GM12878 (cell line): ENCODE measurements at regions not wholly inside any gene's neighbourhood (a gene's known extent, or its start where the extent isn't known, plus 50 kb on each side); places are given as distances from the start of the nearest gene placed in this dataset.

ENCODE experiments used
- ATAC-seq: fragments of 200-7000 bp; cut with Tn5 transposase; 3 replicates; pipeline ENCODE4 v1.9.1; 2020; ENCODE audit warnings: mild to moderate bottlenecking, moderate library complexity
- BruUV-seq: library from RNA; stranded (reverse); fragments of 400-500 nt; replicated peaks from 2 replicates; lab custom pipeline; 2021; lab: Mats Ljungman, UMichigan
- CTCF ChIA-PET: fragments of 300-600 bp; sonication (Branson Sonifier 250); formaldehyde crosslinking; extraction: SDS; loops from one replicate; lab custom pipeline; 2021; ENCODE audit warnings: inconsistent platforms; lab: Yijun Ruan, JAX
- POLR2A ChIA-PET: fragments of 350-600 bp; formaldehyde crosslinking; extraction: SDS; loops from one replicate; lab custom pipeline; 2021; ENCODE audit warnings: inconsistent platforms; lab: Charles Lee
- RAD21 ChIA-PET: fragments of 300-600 bp; sonication (Branson Sonifier 250); formaldehyde crosslinking; loops from one replicate; lab custom pipeline; 2023; ENCODE audit warnings: antibody characterized with exemption; ENCODE audit not compliant: unreplicated experiment; lab: Charles Lee
- SMC1A ChIA-PET: fragments of 300-600 bp; sonication (Branson Sonifier 250); formaldehyde crosslinking; loops from one replicate; lab custom pipeline; 2023; ENCODE audit not compliant: unreplicated experiment, uncharacterized antibody; lab: Charles Lee
- DNase-seq: peaks from one replicate; pipeline ENCODE4 v3.0.0-alpha.2; 2011; ENCODE audit warnings: low read depth, low spot score
- FAIRE-seq: peaks from 3 replicates; lab custom pipeline; 2011; peaks lifted over from hg19 to GRCh38; lab: Jason Lieb, UNC
- H2AFZ ChIP-seq: 2 replicates; pipeline ENCODE4 v1.6.0; 2011; ENCODE audit warnings: low read depth, low read length, control low read depth; ENCODE audit not compliant: control insufficient read depth
- H3K27ac ChIP-seq: 2 replicates; pipeline ENCODE4 v1.5.1; 2011; ENCODE audit warnings: control low read depth; ENCODE audit not compliant: control insufficient read depth, insufficient read depth
- H3K27me3 ChIP-seq, 2 experiments: replicated peaks in 1 of 2; 2 replicates each; pipeline versions ENCODE4 v1.6.0 to v1.6.1; 2011; ENCODE audit warnings: low read length in 1 of 2; ENCODE audit not compliant: control insufficient read depth in 2 of 2, insufficient read depth in 2 of 2
- H3K36me3 ChIP-seq, 2 experiments: 2 replicates each; pipeline ENCODE4 v1.5.1; 2011; ENCODE audit warnings: low read length in 1 of 2; ENCODE audit not compliant: control insufficient read depth in 2 of 2, insufficient read depth in 2 of 2
- H3K4me1 ChIP-seq: 2 replicates; pipeline ENCODE4 v1.6.1; 2011; ENCODE audit warnings: mild to moderate bottlenecking, low read length, moderate library complexity, mixed read lengths; ENCODE audit not compliant: control insufficient read depth, insufficient read depth
- H3K4me2 ChIP-seq: 2 replicates; pipeline ENCODE4 v1.6.0; 2011; ENCODE audit warnings: control low read depth; ENCODE audit not compliant: control insufficient read depth, insufficient read depth
- H3K4me3 ChIP-seq: fragments of 200-600 bp; sonication (generic); 2 replicates; pipeline ENCODE4 v1.5.1; 2016
- H3K79me2 ChIP-seq: 2 replicates; pipeline ENCODE4 v1.6.0; 2011; ENCODE audit warnings: low read length; ENCODE audit not compliant: control insufficient read depth, insufficient read depth
- H3K9ac ChIP-seq: 2 replicates; pipeline ENCODE4 v1.8.0; 2011; ENCODE audit warnings: low read length, control low read depth, mixed read lengths; ENCODE audit not compliant: control insufficient read depth, insufficient read depth
- H3K9me3 ChIP-seq: replicated peaks from 3 replicates; pipeline ENCODE4 v1.5.1; 2011; ENCODE audit warnings: mild to moderate bottlenecking, low read length; ENCODE audit not compliant: control insufficient read depth, insufficient read depth
- H4K20me1 ChIP-seq: 2 replicates; pipeline ENCODE4 v1.6.0; 2011; ENCODE audit not compliant: control insufficient read depth, insufficient read depth
- BHLHE40 ChIP-seq, 2 experiments: fragments of 450-650 bp in 1 of 2; IDR thresholded peaks; 2 replicates each; pipeline ENCODE4 v1.6.1; 2011 to 2017; ENCODE audit warnings: low read depth in 2 of 2, borderline replicate concordance in 1 of 2, improper control_type of control experiment in 1 of 2, low read length in 1 of 2, mild to moderate bottlenecking in 1 of 2
- GATAD2B ChIP-seq: fragments of 450-650 bp; conservative IDR thresholded peaks from 2 replicates; pipeline ENCODE4 v1.6.1; 2017; ENCODE audit warnings: low read depth, mild to moderate bottlenecking, moderate library complexity
- HDAC2 ChIP-seq: fragments of 200-600 bp; sonication (generic); IDR thresholded peaks from 2 replicates; pipeline ENCODE4 v1.6.1; 2017
- MEF2A ChIP-seq: IDR thresholded peaks from 2 replicates; pipeline ENCODE4 v1.6.1; 2011; ENCODE audit warnings: low read depth, mild to moderate bottlenecking, low read length, moderate library complexity; ENCODE audit not compliant: insufficient read depth
- NR2F1 ChIP-seq: fragments of 450-650 bp; conservative IDR thresholded peaks from 2 replicates; pipeline ENCODE4 v1.6.1; 2017; ENCODE audit warnings: mild to moderate bottlenecking
- TARDBP ChIP-seq: IDR thresholded peaks from 2 replicates; pipeline ENCODE4 v1.6.1; 2016; ENCODE audit warnings: borderline replicate concordance
- TCF3 ChIP-seq: IDR thresholded peaks from 2 replicates; pipeline ENCODE4 v1.6.1; 2012; ENCODE audit warnings: low read depth, mild to moderate bottlenecking, low read length, borderline replicate concordance; ENCODE audit not compliant: insufficient read depth
- ZBTB40 ChIP-seq: fragments of 450-650 bp; IDR thresholded peaks from 2 replicates; pipeline ENCODE4 v1.6.1; 2016; ENCODE audit warnings: mild to moderate bottlenecking, moderate library complexity, borderline replicate concordance
- ZSCAN29 ChIP-seq: fragments of 450-650 bp; IDR thresholded peaks from 2 replicates; pipeline ENCODE4 v1.6.1; 2017; ENCODE audit warnings: mild to moderate bottlenecking, moderate library complexity
- WGBS: methylation state at CpG from one replicate; pipeline ENCODE4 v1.1.6; 2016; ENCODE audit warnings: low lambda C conversion rate; ENCODE audit not compliant: insufficient replicate concordance, insufficient coverage; ENCODE audit errors: missing lambda C conversion rate; 5-methylcytosine and 5-hydroxymethylcytosine counted together
- in situ Hi-C: fragments of 300-500 bp; cut with MboI; formaldehyde crosslinking; loops from 9 replicates; pipeline ENCODE4 v1.14.3; 2018; ENCODE audit warnings: mixed read lengths
- intact Hi-C: fragments of 100-400 bp; cut with micrococcal nuclease; formaldehyde crosslinking; loops from one replicate; pipeline ENCODE4 v1.14.2; 2022; ENCODE audit not compliant: unreplicated experiment

- Histone ChIP-seq H3K4me1 (no peaks in the 10 kb centered on the region), H3K4me2 (no peak overlapping the region), H3K27ac (no peak overlapping the region), H3K27me3 (no peaks in the 10 kb centered on the region), H2AFZ (no peak overlapping the region), H3K9me3 (no peaks in the 10 kb centered on the region), H4K20me1 (no peaks in the 10 kb centered on the region)
- in situ Hi-C loops (no loop called here), intact Hi-C loops (no loop called here)
- TF ChIP-seq ZBTB40: no peak
- TF ChIP-seq MEF2A: no peak
- no peak for TF ChIP-seq TCF3
- TF ChIP-seq, all 136 proteins: peak for 0
- DNase-seq (no peak), ATAC-seq (no peak), FAIRE-seq (no peak)
- no peaks in the 10 kb centered on the region for H3K36me3 ChIP-seq
- ChIA-PET POLR2A (no interaction called here), SMC1A (interaction anchor here (1.2 kb wide), 1 partner anchor 9 kb away, joined by 3 read pairs; no protein-coding TSS in a partner anchor), CTCF (no interaction called here), RAD21 (no interaction called here)
- 0% methylated on average over 1 of the region's 1 CpG for WGBS
- no TSS peak for BruUV-seq
- no peak overlapping the region for H3K4me3 ChIP-seq
- no peak overlapping the region for H3K9ac ChIP-seq
- no peaks in the 10 kb centered on the region for H3K79me2 ChIP-seq
These were observed 58.6 kb upstream of the CDK1 start for GRCh38 chr10:60719721-60720120.

DNA sequence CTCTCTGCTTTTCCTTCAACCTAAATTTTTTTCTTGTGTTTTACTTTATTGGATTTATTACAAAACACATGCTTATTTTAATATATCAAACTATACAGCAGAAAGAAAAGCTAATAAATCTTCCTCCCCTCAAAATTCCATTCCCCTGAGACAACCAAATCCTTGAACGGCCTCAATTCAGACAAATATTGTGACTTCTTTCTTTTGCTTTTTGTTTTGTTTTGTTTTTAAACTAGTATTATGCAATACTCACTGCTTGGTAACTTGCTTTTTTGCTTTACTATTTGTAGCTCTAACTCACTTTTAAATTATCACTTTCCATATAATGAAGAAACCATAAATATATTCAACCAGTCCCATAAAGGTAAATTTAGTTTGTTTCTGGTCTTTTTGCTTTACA lies 59.4 kb upstream of the CDK1 start:
- Histone ChIP-seq H4K20me1 (no peaks in the 10 kb centered on the region), H3K9me3 (no peaks in the 10 kb centered on the region), H2AFZ (no peak overlapping the region), H3K79me2 (no peaks in the 10 kb centered on the region), H3K4me1 (no peaks in the 10 kb centered on the region), H3K27me3 (no peaks in the 10 kb centered on the region), H3K36me3 (no peaks in the 10 kb centered on the region), H3K9ac (no peak overlapping the region), H3K4me3 (no peak overlapping the region), H3K4me2 (no peak overlapping the region), H3K27ac (no peak overlapping the region)
- ChIA-PET RAD21 (no interaction called here), SMC1A (no interaction called here), POLR2A (no interaction called here), CTCF (no interaction called here)
- no TSS peak for BruUV-seq
- DNase-seq (no peak), ATAC-seq (no peak), FAIRE-seq (no peak)
- intact Hi-C loops (no loop called here), in situ Hi-C loops (no loop called here)
- TF ChIP-seq NR2F1: no peak
- TF ChIP-seq HDAC2: no peak
- TF ChIP-seq TARDBP: no peak
- no peak for TF ChIP-seq BHLHE40 (IDR thresholded peaks at IDR 0.05; ENCODE audit: borderline replicate concordance in 1 of 2, low read depth in 2 of 2, low read length in 1 of 2)
- no peak for TF ChIP-seq GATAD2B
- no peak for TF ChIP-seq ZSCAN29
- WGBS: 72% methylated on average over 1 of the region's 1 CpG
